ENCODE measurements at regions not wholly inside any gene's neighbourhood (a gene's known extent, or its start where the extent isn't known, plus 50 kb on each side); places are given as distances from the start of the nearest gene placed in this dataset.

DNA sequence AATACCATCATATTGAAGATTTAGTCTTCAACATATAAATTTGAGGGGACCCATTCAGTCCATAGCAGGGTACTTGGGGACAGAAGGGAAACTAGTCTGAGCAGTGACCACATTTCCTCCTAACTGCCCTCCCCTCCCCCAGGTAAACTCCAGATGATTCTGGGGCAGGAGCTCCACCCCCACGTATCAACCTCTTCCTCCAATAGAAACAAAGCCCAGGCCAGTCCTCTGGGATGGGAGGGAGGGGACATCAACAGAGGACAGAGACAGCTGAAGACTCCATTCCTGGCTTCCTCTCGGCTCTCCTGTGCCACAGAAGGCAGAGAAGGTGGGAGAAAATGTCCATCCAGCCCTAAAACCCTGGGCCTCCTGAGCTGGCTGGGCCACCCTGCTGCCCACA, 85.0 kb upstream of the TOP1 start:
- Histone ChIP-seq H3K4me3 (no peak overlapping the region), H3K27ac (no peak overlapping the region), H3K4me1 (peaks cover 0 to 5% (median 0%) of the 10 kb centered on the region in 4 donors), H3K27me3 (no peaks in the 10 kb centered on the region), H3K36me3 (no peaks in the 10 kb centered on the region), H3K9me3 (no peaks in the 10 kb centered on the region)
- no peak for TF ChIP-seq EP300 (IDR thresholded peaks at IDR 0.05)
- no peak for TF ChIP-seq POLR2A (IDR thresholded peaks at IDR 0.05)
- TF ChIP-seq CTCF (IDR thresholded peaks at IDR 0.05) = no peak
- 74 to 78% methylated on average over 2 of the region's 2 CpGs for WGBS, 2 donors
- DNase-seq (ENCODE audit: low spot score in 2 of 2) = no peak

GRCh38 chr20:40945189-40945588, 83.4 kb upstream of the TOP1 start:
- no peak for TF ChIP-seq CTCF (IDR thresholded peaks at IDR 0.05)
- TF ChIP-seq EP300 (IDR thresholded peaks at IDR 0.05) = no peak
- no peak for TF ChIP-seq POLR2A (IDR thresholded peaks at IDR 0.05)
- no peaks in the 10 kb centered on the region for H3K9me3 ChIP-seq
- no peak for DNase-seq (ENCODE audit: low spot score in 2 of 2)
- H3K36me3 ChIP-seq = no peaks in the 10 kb centered on the region
- no peak overlapping the region for H3K27ac ChIP-seq
- no peak overlapping the region for H3K4me3 ChIP-seq
- 78 to 79% methylated on average over 5 of the region's 5 CpGs for WGBS, 2 donors
- H3K4me1 ChIP-seq = peaks cover 0 to 5% (median 0%) of the 10 kb centered on the region in 4 donors
- no peaks in the 10 kb centered on the region for H3K27me3 ChIP-seq

- 31 to 32% methylated on average over 12 of the region's 12 CpGs for WGBS, 2 donors
- no peak overlapping the region for H3K4me3 ChIP-seq
Measured at GRCh38 chr20:40945754-40946450, 82.7 kb upstream of the TOP1 start.

GRCh38 chr20:40946451-40946850, 82.2 kb upstream of the TOP1 start:
- no peak for DNase-seq (ENCODE audit: low spot score in 2 of 2)
- Histone ChIP-seq H3K36me3 (no peaks in the 10 kb centered on the region), H3K27ac (no peak overlapping the region), H3K27me3 (no peaks in the 10 kb centered on the region), H3K4me1 (peaks cover 0 to 5% (median 0%) of the 10 kb centered on the region in 4 donors), H3K9me3 (no peaks in the 10 kb centered on the region), H3K4me3 (no peak overlapping the region)
- WGBS, 2 donors = 67 to 71% methylated on average over 11 of the region's 11 CpGs
- TF ChIP-seq CTCF (IDR thresholded peaks at IDR 0.05) (no peak), POLR2A (IDR thresholded peaks at IDR 0.05) (no peak)

More at GRCh38 chr20:40945754-40946450, 82.7 kb upstream of the TOP1 start:
- TF ChIP-seq POLR2A (IDR thresholded peaks at IDR 0.05) (no peak), CTCF (IDR thresholded peaks at IDR 0.05) (peak in 4 of 5 experiments; percentile 24 to 54 (median 40)), EP300 (IDR thresholded peaks at IDR 0.05) (no peak)
- Histone ChIP-seq H3K4me1 (peaks cover 0 to 5% (median 0%) of the 10 kb centered on the region in 4 donors), H3K27me3 (no peaks in the 10 kb centered on the region), H3K36me3 (no peaks in the 10 kb centered on the region), H3K27ac (no peak overlapping the region), H3K9me3 (no peaks in the 10 kb centered on the region)
- DNase-seq (ENCODE audit: low spot score in 2 of 2) = peak; percentile 17 to 56

DNA sequence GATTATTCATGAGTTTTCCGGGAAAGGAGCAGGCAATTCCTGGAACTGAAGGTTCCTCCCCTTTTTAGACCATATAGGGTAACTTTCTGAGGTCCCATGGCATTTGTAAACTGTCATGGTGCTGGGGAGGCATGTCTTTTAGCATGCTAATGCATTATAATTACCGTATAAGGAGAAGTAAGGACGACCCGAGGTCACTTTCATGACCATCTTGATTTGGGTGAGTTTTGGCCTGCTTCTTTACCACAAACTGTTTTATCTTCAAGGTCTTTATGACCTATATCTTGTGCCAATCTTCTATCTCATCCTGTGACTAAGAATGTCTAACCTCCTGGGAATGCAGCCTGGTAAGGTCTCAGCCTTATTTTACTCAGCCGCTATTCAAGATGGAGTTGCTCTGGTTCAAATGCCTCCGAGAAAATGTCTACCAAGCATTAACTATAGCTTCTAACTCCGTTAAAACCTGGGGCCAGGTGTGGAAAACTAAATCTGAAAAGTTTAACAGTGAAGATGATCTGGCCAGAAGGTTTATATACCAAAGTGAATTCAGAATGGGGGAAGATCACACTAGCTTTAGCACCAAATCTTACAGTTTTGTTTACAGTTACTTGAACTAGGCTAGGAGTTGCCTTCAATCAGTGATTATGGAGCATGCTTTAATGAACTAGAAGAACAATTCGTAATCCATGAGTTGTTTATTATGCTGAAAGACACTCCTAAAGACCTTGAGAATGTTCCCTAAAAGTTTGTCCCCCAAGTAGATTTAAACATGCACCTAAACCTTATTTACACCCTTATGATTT, 80.0 kb upstream of the TOP1 start:
- TF ChIP-seq CTCF (IDR thresholded peaks at IDR 0.05) (no peak), POLR2A (IDR thresholded peaks at IDR 0.05) (no peak), EP300 (IDR thresholded peaks at IDR 0.05) (no peak)
- H3K4me1 ChIP-seq = peaks cover 0 to 5% (median 0%) of the 10 kb centered on the region in 4 donors
- DNase-seq (ENCODE audit: low spot score in 2 of 2) = no peak
- no peaks in the 10 kb centered on the region for H3K9me3 ChIP-seq
- H3K27me3 ChIP-seq = no peaks in the 10 kb centered on the region
- H3K27ac ChIP-seq = no peak overlapping the region
- no peaks in the 10 kb centered on the region for H3K36me3 ChIP-seq
- 84 to 86% methylated on average over 8 of the region's 8 CpGs for WGBS, 2 donors
- no peak overlapping the region for H3K4me3 ChIP-seq
